ENCODE measurements at regions not wholly inside any gene's neighbourhood (a gene's known extent, or its start where the extent isn't known, plus 50 kb on each side); places are given as distances from the start of the nearest gene placed in this dataset.

GRCh38 chr17:36816214-36816906 lies 120.9 kb upstream of the LHX1 start:
- DNase-seq (ENCODE audit: low read depth in 2 of 2), result no peak

- no peak for DNase-seq (ENCODE audit: low read depth in 2 of 2)
These were observed 120.4 kb upstream of the LHX1 start for GRCh38 chr17:36816907-36817288.

- no peak for DNase-seq (ENCODE audit: low read depth in 2 of 2)
These were observed 119.7 kb upstream of the LHX1 start for GRCh38 chr17:36817483-36818048.

GRCh38 chr17:36818134-36818825 lies 119.0 kb upstream of the LHX1 start:
- no peak for DNase-seq (ENCODE audit: low read depth in 2 of 2)

GRCh38 chr17:36823850-36824677 lies 113.2 kb upstream of the LHX1 start:
- no peak for DNase-seq (ENCODE audit: low read depth in 2 of 2)

GRCh38 chr17:36824678-36825101 lies 112.6 kb upstream of the LHX1 start:
- DNase-seq (ENCODE audit: low read depth in 2 of 2), result no peak

GRCh38 chr17:36825113-36825512 lies 112.2 kb upstream of the LHX1 start:
- no peak for DNase-seq (ENCODE audit: low read depth in 2 of 2)

- DNase-seq (ENCODE audit: low read depth in 2 of 2), result no peak
These were observed 111.8 kb upstream of the LHX1 start for GRCh38 chr17:36825521-36825920.

- DNase-seq (ENCODE audit: low read depth in 2 of 2), result no peak
These were observed 111.3 kb upstream of the LHX1 start for GRCh38 chr17:36825951-36826350.

- DNase-seq (ENCODE audit: low read depth in 2 of 2), result no peak
These were observed 110.2 kb upstream of the LHX1 start for GRCh38 chr17:36827081-36827480.

GRCh38 chr17:36829676-36830075 lies 107.6 kb upstream of the LHX1 start:
- DNase-seq (ENCODE audit: low read depth in 2 of 2), result no peak

GRCh38 chr17:36833279-36833678 lies 104.0 kb upstream of the LHX1 start:
- DNase-seq (ENCODE audit: low read depth in 2 of 2), result no peak

GRCh38 chr17:36835036-36835435 lies 102.2 kb upstream of the LHX1 start:
- DNase-seq (ENCODE audit: low read depth in 2 of 2), result no peak

GRCh38 chr17:36837195-36837938 lies 99.9 kb upstream of the LHX1 start:
- DNase-seq (ENCODE audit: low read depth in 2 of 2), result no peak

GRCh38 chr17:36837939-36838272 lies 99.4 kb upstream of the LHX1 start:
- DNase-seq (ENCODE audit: low read depth in 2 of 2), result no peak

GRCh38 chr17:36839256-36839655 lies 98.0 kb upstream of the LHX1 start:
- no peak for DNase-seq (ENCODE audit: low read depth in 2 of 2)

- no peak for DNase-seq (ENCODE audit: low read depth in 2 of 2)
These were observed 96.5 kb upstream of the LHX1 start for GRCh38 chr17:36840796-36841195.

- DNase-seq (ENCODE audit: low read depth in 2 of 2), result no peak
These were observed 95.0 kb upstream of the LHX1 start for GRCh38 chr17:36842231-36842819.

GRCh38 chr17:36842963-36843558 lies 94.2 kb upstream of the LHX1 start:
- no peak for DNase-seq (ENCODE audit: low read depth in 2 of 2)

- no peak for DNase-seq (ENCODE audit: low read depth in 2 of 2)
These were observed 93.3 kb upstream of the LHX1 start for GRCh38 chr17:36844013-36844412.

- no peak for DNase-seq (ENCODE audit: low read depth in 2 of 2)
These were observed 92.7 kb upstream of the LHX1 start for GRCh38 chr17:36844601-36845000.
